ENCODE measurements at regions not wholly inside any gene's neighbourhood (a gene's known extent, or its start where the extent isn't known, plus 50 kb on each side); places are given as distances from the start of the nearest gene placed in this dataset.

GRCh38 chr20:57066126-57066900 is 200.1 kb downstream of the BMP7 start:
- no peak for DNase-seq

- no peak for DNase-seq
These were observed 197.0 kb downstream of the BMP7 start for GRCh38 chr20:57069442-57069841.

- DNase-seq: no peak
These were observed 196.1 kb downstream of the BMP7 start for GRCh38 chr20:57070296-57070695.

GRCh38 chr20:57071283-57071731 is 195.1 kb downstream of the BMP7 start:
- no peak for DNase-seq

DNA sequence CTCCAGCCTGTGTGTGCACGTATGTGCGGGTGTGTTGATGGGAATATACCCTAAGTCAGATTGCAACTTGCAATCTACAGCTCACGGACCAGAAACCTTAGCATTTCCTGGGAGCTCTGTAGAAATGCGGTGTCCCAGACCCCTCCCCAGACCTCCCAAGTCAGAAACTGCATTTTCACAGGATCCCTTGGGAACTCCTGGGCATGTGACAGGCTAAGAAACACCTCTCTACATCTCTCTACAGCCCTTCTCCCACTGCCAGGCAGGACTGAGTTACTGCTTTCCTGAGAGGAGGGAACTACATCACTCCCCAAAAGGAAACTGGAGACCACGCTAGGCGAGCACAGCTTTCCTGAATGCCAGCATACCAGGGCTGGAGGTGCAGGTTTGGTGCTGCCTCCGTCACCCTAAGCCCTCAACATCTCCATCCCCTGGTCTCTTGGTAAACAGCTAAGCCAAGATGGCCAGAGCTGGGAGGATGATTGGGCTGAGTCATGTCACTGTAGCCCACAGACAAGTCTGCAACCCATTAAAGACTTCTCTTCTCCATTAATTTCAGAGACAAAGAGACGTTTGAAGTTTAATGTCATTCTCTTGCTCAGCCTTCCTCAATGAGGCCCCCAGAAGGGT is 194.4 kb downstream of the BMP7 start:
- DNase-seq: no peak

DNA sequence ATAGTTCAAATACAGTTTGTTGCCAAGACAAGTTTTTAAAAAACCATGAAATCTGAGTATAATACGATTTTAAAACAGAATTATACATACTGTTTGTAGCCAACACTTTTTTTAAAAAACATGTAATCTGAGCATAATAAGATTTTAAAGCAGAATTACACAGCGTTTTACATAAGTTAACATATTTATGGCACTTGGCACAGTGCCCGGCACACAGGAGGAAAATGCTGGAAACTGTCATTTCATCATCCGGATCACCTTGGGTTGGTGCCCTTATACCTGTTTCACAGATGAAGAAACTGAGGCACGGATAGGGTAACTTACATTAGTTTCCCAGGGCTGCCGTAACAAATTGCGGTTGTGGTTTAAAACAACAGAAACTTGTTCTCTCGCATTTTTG is 193.0 kb downstream of the BMP7 start:
- DNase-seq: no peak

- no peak for DNase-seq
These were observed 192.1 kb downstream of the BMP7 start for GRCh38 chr20:57074386-57074785.

DNA sequence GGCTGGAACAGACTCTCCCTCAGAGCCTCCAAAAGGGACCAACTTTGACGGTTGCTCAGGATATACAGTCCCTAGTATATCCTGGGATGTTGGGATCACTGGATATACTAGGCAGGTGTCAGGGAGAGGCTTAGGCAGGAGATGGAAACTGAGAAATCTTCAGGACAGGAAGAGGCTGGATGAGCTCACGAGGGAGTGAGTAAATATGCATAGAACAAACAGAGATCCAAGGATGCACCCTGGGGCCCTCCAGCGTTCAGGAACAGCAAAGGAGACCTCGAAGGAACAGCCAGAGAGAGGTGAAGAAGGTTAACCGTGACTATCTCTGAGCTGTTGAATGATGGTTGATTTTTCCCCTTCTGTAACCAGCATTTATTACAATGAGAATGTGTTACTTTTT is 191.3 kb downstream of the BMP7 start:
- DNase-seq: no peak

DNA sequence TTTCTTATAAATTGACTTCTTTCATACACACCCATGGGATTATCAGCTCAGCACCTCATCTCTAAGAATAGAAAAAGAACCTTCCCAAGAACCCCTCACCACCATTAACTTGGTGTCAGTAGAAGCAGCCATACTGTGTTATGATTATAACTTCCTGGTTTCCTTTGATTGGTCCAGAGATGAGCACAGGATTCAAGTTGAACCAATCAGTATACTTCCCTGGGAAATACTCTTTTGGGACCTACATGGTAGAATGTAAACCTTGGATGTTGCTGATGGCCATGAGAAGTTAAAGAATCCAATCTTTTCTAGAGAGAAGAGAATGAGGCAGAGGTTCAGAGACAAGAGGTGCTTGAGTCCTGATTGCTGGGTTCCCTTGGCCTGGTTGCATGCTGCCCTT is 190.8 kb downstream of the BMP7 start:
- DNase-seq: no peak

DNA sequence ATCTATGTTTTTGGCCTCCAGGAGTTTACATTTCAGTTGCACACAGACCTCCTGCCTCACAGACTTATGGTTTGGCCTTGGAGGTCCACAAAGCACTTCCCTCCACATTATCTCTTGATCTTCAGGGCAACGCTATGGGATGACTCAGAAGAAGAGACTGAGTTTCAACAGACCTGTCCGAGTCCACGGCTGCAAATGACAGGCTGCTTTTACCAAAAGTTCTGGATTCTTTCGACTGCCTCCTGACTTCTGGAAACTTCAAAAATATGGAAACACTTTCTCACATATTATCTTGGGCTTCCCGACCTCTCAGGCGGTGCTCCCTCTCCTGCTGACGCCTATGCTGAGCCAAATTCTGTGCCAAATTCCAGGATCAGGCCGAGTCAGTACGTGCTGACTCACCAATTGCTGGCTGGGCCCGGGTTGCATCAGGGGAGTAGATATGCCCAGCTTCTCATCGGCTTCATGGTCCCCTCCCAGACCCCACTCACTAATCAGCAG is 190.2 kb downstream of the BMP7 start:
- no peak for DNase-seq

GRCh38 chr20:57076951-57077350 is 189.5 kb downstream of the BMP7 start:
- DNase-seq: no peak

- DNase-seq: no peak
These were observed 188.3 kb downstream of the BMP7 start for GRCh38 chr20:57078116-57078515.

DNA sequence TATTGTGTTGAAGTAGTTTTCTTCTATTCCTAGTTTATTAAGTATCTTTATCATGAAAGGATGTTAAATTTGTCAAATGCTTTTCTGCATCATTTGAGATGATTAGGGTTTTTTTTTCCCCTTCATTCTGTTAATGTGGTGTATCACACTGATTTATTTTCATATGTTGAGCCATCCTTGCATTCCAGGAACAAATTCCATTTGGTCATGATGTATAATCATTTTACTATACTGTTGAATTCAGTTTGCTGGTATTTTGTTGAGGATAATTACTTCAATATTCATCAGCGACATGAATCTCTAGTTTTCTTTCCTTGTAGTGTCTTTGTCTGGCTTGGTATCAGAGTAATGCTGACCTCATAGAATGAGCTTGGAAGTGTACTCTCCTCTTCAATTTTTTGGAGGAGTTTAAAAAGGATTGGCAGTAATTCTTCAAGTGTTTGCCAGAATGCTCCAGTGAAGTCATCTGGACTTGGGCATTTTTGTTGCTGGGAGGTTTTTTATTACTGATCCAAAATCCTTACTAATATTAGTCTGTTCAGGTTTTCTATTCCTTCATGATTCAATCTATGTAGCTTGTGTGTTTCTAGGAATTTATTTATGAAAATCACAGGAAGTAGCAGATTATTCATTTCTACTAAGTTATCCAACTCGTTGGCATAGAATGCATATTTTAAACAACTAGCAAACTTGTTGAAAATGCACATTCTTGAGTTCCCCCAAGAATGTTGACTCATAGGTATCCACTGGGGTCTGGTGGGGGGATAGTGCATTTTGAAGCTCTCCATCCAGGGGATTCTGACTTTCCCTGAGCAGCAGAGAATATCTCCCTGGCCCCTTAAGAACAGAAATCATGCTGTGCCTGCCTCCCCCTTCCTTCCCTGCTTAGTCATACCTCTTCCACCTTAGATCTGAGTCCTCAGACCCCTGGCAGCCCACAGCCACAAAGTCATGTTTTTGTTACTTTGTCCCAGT is 187.1 kb downstream of the BMP7 start:
- no peak for DNase-seq

DNA sequence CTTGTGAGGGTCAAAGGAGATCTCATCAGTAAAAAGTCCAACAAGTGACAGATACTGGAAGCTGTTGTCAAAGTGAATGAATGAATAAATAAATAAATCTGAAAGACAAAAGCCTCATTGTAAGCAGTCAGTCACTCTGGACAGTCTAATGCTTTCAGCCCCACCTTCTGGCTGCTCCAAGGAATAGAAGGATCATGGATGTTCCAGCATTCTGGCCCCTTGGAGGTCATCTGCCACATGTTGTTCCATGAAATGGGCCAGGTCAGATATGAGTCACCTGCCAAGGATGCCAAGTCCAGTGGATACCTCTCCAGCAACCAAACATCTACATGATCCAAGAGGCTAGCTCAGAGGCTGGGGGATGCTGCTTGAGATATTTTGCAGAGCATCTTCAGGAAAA is 185.6 kb downstream of the BMP7 start:
- no peak for DNase-seq

DNA sequence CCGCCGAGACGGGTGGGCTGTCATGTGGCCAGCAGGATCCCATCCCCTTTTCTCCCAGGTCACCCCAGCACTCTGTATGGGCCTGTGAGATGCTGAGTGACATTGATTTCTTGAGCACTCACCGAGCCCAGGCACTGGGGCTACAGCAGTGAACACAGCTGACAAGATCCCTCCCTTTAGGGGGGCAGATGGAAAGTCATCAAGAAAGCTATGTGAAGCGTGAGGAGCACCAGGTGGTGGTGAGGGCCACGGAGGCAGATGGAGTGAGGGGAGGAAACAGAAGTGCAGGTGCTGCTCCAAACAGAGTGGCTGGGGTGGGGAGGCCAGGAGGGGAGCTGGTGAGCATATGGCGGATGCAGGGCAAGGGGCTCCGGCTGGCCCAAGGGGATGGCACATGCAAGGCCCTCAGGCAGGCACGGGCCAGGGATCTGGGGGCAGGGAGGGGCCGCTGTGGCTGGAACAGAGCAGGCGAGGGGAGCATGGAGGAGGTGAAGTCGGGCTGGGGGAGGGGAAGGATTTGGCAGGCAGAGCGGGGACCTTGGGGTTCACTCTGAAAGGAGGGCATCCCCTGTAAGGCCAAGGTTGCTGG is 184.0 kb downstream of the BMP7 start:
- no peak for DNase-seq

DNA sequence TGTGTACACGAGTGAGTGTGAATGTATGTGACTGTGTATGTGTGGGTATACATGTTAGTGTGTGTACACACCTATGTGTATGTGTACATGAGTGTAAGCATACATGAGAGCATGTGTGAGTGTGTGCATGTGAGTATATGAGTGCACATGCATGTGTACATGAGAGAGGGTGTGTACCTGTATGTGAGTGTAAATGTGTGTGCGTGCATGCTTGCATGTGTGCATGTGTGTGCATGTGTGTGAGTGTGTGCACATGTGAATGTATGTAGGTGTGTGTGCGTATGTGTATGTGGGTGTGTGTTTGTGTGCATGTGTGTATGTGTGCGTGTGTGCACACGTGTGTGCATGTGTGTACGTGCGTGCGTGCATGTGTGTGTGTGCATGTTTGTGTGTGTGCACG is 183.4 kb downstream of the BMP7 start:
- no peak for DNase-seq

DNA sequence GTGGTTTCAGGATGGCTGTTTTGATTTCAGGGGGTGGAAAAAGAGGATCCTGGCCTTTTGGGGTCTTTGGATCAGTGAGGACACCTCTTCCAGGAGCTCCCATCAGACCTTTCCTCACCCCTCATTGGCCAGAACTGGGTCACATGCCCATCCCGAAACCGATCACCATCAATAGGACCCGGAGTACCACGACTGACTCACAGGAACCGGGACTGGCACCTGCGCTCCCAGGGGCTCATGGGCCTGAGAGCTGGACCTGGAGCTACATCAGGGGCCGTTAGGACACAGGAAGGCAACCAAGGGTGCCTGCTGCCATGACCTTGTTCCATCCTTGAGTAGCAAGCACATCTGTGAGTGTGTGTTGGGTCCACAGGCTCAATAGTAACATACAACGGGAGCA is 180.4 kb downstream of the BMP7 start:
- DNase-seq: no peak

- DNase-seq: no peak
These were observed 179.3 kb downstream of the BMP7 start for GRCh38 chr20:57087102-57087501.

DNA sequence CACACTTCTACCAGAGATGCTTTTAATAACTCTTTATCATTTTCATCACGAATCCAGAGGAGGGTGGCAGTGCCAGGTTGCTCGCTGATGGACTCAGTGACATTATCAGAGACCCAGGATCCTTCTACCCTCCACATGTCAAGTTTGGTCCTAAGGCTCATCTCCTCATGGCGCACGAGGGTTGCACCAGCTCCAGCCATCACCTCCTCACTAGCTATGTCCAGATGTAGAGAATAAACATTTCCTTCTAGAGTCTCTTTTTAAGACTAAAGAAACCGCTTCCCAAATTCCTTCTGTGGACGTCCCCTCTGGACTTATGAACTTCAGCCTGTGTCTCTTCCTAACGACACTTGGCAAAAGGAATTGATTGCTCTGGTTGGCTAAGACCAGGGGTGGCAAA is 178.7 kb downstream of the BMP7 start:
- DNase-seq: no peak

DNA sequence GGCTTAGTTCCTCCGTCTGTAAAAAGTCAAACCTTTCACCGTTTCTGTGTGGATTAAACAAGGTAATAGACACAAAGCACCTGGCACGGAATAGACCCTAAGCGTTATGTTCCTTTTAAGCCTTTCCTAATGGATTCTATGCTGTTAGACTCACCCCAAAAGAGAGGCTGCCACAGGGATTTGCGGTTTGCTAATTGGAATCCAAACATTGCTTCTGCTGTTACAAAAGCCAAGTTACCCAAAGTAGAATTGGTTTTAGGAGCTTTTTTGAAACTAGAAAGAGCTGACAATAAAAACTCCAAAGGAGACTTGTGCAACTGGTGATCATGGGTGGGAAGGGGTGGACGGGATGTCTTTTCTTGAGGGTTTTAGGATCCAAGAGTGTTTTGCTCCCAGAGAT is 178.0 kb downstream of the BMP7 start:
- no peak for DNase-seq

- peak; percentile 19 to 51 for DNase-seq
These were observed 176.7 kb downstream of the BMP7 start for GRCh38 chr20:57089699-57090144.
